ENCODE measurements at regions not wholly inside any gene's neighbourhood (a gene's known extent, or its start where the extent isn't known, plus 50 kb on each side); places are given as distances from the start of the nearest gene placed in this dataset.

DNA sequence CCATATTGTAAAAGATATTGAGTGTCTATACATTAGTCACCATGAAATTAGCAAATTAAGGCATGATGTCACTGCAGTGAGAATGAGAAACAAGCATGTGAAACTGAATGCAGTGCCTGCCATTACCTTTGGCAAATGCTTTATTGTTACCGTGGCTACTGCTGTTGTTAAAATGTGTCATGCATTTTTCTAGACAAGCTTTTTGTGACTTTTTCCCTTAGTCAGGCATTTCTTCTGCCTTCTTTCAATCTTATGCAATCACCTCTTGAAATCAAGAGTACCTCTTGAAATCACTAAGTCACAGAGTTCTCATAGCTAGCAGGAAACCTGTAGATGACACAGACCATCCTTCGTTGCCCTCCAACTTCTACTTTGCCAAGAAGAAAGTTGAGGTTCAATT, 461.7 kb upstream of the TENM4 start:
- no peak for DNase-seq

DNA sequence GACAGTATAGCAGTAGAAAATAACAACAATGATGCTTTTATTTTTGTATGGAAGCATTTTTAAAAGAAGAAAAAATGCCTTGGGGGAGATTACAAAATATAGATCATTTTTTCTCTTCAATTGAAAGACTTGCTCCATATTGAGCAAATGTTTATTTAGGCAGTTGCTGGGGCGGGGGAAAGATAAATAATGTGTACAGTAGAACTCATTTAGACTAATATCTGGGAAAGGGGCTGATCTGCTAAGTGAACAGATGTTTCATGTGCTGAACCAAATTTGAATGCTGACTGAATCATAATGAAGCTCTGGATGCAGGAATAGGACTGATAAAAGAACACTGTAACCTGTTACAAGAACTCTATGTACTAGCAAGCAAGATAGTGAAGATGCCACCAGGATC, 457.1 kb upstream of the TENM4 start:
- DNase-seq = no peak

DNA sequence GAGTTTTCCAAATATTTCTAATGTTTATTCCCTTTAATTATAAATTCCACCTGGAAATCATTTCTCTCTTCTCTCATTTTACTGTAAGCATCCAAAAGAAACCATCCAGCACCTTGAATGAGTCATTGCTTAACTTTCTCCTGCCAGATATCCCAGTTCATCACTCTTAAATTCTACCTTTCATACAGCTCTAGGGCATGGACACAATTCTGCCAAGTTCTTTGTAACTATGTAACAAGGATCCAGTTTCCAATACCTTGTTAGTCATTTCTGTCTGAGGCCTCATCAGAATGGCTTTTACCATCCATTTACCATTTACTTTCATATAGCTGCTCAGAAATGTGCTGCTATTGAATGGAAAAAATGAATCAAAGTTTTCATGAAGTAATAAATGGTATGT, 455.4 kb upstream of the TENM4 start:
- DNase-seq = no peak

DNA sequence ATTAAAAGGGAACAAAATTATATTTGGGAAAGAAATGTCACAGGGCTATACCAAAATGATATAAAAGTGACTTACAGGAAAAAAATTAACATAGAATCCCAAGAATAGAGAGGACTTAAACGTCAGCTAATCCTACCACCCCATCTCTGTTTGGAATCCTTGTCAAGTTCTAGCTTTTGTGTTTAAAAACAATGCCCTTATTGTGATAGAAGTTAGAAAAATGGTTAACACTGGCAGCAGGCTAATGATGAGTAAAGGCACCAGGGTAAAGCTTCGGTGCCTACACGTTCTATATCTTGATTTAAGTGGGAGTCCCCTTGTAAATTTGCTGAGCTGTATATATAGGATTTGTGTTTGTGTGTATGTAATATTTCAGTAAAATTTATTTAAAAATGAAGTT, 453.3 kb upstream of the TENM4 start:
- no peak for DNase-seq

DNA sequence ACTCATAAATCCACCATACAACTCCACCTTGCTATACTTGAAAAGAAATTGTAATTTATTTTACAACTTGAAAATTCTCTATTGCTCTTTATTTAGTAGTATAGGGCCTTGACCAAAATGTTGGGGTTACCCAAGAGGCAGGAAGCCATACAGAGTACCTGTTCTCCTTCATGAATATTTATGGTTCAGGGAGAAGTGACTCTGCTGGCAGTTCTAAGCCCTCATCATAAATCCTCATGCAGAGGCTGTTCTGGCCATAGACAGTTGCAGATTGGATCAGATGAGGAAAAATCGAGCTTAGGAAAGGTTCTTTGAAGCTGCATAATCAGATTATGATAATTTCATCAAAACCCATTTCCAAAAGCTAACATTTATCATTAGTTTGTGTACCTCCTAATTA, 449.4 kb upstream of the TENM4 start:
- no peak for DNase-seq

DNA sequence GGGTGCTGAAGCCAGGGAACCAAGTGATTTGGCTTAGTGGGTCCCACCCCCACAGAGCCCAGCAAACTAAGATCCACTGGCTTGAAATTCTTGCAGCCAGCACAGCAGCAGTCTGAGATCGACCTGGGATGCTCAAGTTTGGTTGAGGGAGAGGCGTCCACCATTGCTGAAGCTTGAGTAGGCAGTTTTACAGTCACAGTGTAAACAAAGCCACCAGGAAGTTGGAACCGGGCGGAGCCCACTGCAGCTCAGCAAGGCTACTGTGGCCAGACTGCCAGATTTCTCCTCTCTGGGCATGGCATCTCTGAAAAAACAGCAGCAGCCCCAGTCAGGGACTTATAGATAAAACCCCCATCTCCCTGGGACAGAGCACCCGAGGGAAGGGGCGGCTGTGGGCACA, 424.1 kb upstream of the TENM4 start:
- DNase-seq = no peak

DNA sequence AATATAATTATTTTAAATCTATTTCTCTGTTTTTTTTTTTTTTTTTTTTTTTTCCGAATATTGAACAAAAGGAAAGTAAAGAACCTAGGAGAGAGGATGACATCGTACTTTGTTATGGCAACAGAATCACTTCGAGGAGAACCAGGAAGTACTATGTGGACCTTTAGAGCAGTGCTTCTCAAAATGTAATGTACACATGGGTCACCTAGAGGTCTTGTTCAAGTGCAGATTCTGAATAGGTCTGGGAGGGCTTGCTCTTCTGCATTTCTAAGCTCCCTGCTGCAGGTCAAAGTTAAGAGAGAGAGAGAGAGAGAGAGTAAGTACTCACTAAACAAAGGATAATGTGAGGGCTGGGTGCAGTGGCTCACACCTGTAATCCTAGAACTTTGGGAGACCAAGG, 419.5 kb upstream of the TENM4 start:
- no peak for DNase-seq

DNA sequence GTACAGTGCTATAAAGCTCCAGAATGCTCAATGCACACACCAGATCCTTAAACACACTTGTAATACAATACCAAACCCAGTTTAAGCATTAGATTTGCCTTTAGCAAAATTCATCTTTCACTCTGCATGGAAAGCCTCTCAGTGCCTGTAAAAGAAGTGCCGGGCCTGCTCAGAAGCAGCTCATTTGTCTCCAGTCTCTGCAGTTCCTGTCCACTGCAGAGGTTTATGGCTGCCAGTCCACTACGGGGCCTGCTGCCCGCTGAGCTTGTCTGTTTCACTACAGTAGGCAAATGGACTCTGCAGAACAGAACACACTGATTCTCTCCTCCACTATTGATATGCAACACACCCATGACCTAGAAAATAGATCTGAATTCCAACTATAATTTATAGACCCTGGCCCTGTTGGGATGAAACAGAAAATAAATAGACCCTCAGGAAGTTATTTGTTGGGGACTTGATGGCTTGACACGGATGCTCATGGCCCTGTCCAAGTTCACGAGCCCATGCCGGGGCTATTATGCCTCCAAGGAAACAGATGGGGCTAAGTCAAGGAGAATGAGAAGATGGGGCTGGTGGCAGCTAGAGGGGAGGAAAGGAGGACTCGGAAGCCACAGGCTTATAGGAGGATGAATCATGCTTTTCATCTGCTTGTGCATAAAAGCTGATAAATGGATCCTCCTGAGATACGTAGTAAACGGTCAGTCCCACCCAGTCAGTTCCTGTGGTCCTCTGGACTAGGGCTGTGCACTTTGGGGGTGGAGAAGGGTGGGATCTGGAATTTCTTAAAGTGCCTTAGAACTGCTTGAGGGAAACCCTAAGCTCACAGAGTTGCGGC, 416.8 kb upstream of the TENM4 start:
- peak; percentile 21 for DNase-seq

DNA sequence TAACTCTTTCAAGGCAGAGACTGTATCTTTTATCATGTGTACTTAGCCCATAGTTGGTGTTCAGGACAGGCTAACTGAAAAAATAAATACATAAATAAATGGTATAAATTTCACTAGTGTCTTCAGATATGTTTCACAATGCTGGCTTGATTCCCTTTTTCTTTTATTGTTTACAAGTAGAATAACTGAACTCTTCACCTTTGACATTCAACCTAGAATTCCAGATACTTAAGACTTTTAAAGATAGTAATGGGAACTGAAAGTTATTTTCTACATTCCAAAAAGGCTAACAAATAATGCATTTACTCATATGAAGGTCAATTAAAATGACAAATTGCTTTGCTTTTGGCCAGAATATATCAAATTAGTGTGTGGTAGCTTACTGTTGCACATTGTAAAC, 411.3 kb upstream of the TENM4 start:
- DNase-seq = no peak

DNA sequence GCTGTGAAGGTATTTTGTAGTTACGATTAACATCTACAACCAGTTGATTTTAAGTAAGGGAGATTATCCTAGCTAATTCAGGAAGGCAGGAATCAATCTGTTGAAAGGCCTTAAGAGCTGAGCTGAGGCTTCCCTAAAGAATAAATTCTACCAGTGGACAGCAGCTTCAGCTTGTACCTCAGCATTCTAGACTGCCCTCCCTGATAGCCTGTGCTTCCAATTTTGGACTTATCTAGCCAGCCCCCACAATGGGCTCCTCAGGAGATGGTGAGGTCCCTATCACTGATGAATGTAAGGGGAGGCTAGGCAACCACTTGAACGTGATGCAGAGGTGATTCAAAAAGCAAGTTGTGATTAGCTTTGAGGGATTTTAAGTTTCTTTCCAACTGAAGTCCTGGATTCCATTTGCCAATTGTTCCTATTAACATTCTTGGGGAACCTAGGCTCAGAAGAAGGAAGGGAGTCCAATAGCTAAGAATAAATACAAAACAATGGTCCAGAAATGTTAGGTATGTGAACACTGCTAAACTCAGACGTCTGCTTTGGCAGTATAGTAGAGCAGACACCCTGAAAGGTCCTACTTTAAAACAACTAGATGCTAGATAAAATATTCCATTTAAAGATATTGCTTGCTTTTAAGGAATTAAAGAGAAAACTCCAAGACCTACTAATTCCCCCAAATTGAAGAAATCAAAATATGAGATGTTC, 404.3 kb upstream of the TENM4 start:
- DNase-seq = no peak

DNA sequence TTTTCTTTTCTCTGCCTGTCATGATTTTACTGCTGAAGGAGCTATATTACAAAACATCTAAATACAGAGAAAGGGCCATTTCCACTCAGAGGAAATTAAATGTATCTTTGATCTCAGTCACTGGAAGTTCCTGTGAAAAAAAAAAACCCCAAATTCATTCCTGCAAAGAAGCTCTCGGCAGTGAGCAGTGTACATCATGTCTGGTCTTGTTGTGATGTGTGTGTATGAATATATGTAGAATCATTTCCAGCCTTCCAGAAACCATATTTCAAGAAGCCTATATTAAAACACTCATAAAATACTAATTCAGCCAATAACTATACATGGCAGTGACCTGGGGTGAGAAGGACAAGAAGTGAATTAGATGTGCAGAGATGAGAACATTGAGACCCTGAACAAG, 393.2 kb upstream of the TENM4 start:
- no peak for DNase-seq

DNA sequence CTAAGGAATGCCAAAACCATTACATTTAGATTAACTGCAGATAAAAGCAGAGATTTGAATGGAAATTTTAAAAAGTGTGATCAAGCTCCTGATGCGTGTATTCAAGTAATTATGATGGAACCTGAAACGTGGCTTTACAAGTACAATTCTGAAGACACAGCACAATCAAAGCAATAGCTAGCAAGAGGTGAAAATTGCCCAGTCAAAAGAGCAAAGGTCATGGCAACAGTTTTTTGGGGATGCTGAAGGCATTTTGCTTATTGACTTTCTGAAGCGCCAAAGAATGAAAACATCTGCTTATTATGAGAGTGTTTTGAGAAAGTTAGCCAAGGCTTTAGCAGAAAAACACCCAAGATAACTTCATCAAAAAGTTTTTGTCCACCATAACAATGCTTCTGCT, 389.6 kb upstream of the TENM4 start:
- DNase-seq = peak; percentile 9

DNA sequence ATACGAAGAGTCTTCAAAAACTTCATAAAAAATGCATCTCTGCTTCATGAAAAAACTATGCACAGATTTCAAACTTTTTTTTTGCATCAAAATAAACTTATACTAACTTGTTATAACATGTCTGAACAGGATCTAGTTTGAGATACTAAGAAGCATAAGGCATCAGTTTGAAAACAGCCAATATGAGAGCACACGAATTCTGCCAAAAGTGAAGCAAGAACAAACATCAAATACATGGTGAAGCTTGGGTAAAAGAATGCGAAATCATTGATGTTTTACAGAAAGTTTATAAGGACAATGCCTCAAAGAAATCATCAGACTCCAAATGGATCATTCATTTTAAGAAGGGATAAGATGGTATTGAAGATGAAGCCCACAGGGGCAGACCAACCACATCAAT, 389.1 kb upstream of the TENM4 start:
- no peak for DNase-seq

DNA sequence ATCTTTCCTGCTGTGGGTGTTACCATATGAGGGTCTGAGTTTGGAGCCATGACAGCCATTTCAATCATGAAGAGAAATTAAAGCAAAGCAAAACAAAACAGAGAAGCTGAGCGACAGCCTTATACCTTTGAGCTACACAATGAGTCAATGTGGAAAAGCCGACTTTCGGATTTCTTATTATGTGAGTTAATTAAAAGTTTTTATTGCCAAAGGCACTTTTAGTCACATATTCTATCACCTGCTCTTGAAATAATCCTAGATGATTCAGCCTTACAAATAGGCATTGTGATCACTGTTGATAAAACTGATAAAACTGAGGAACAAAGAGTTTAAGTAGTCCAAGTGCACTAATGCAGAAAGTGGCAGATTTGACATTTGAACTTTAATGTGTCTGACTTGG, 381.9 kb upstream of the TENM4 start:
- DNase-seq = no peak

DNA sequence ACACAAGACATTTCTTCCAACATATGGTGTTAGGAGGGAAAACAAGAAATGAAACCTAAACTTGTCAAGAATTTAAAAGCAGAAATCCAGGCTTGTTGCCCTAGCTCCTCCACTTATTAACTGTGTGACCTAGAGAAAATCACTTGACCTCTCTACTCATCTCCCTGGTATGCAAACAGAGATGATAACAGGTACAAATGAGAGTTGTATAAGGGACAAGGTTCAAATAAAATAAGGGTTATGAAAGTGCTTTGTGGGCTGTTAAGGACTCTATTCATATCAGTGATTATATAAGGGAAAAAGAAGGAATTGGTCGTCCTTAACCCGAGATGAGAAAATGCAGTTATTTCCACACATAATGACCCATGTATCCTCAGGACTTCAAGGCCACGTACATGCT, 372.7 kb upstream of the TENM4 start:
- DNase-seq = no peak

DNA sequence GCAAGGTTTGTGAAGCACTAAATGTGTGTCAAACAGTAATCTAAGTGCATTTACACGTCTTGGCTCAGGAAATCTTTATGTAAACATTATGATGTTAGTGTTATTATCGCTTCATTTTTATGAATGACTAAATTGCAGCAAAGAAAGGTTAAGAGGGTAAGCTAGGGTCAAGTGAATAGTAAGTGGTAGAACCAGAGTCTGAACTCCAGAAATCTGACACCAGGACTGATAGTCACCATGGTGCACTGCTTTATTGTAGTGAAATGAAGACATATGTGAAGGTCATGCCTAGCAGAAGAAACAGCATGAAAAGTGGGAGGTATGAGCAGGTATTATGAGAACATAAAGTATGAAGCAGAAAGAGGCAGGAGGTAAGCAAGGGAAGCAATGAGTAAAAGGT, 368.7 kb upstream of the TENM4 start:
- no peak for DNase-seq

DNA sequence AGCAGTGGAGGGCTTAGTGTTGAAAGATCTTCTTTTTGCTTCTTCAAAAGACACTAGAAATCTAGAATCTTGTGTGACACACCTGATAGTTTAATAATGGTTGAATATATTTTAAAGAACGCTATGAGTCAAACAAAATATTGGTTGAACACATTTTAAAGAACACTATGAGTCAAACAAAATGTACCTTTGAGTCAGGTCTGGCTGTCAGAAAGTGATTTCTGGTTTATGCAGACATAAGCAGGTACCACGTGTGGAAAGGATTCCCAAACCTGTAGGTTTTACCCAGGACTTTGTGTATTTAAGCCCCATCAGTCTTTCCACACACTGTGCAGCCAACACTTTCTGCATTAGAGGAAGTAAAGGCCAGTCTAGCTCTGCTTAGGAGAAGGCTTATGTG, 366.7 kb upstream of the TENM4 start:
- DNase-seq = no peak

DNA sequence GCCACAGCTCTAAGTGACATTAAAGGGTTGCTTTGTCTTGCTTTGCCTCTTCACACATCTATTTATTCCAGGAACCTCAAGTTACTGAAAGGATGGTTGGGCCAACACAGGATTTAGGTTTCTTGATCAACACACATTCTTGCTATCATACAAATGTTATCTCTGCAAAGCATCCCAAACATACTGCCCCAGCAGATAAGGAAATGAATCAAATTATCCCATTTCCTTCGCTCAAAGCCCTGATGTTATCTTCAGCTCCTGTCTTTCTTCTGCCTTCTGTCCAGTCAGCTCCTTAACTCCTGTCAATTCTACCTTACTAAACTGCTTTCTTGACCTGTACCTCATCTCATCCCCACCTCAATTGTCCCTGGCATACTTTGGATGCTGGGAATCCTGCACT, 355.9 kb upstream of the TENM4 start:
- DNase-seq = no peak

DNA sequence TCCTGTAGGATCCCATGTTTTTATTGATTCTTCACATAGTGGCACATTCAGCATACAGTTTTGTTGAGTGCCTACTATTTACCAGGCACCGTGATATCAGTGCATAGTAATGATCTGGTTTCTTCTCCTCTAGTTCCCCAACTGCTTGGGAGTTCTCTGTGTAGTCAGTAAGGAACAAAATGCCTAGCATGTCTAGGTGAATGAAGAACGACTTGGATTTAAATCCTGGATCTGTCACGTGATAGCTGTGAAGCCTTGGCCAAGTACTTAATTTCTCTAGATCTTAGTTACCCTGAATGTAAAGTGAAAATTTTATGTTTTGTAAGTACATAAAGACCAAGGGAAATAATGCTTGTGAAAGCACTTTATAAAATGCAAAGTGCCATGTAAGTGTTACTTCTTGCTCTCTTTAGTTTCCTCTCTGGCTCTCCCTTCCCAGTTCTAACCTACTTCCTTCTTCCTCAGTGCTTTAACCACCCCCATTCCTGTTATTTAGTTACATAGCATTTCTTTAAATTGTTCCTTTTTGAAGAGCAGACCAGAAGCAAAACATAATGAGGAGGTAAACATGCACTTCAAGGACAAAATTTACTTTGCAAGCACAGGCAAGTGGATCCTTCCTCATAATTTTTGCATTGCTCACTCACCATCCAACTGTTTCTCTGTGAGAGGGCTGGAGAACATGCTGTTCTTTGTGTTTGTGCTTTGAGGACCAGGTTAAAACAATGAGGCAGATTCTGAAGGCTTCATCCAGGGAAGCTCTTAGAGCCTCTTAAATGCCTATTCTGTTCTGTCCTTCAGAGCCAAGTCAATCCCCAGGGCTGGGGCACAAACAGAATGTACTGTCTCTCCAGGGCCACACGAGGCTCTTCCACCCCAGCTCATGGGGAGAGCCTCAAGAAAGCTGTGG, 353.9 kb upstream of the TENM4 start:
- no peak for DNase-seq

DNA sequence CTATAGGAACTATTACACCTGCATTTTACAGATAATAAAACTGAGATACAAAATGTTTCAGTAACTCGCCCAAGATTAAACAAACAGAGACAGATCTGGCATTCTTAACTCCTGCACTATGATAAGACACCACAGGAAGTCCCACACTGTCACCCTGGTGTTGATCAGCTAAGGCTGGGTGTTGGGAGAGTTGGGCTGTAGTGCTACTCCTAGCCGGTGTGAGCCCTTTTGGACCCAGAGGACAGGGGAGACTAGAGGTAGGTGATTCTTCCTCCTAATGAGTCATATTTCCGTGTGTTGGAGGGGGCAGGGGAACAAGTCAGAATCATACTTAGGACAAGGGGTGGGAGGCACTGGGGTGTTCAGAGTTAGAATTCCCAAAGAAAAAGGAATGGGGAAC, 353.2 kb upstream of the TENM4 start:
- no peak for DNase-seq

DNA sequence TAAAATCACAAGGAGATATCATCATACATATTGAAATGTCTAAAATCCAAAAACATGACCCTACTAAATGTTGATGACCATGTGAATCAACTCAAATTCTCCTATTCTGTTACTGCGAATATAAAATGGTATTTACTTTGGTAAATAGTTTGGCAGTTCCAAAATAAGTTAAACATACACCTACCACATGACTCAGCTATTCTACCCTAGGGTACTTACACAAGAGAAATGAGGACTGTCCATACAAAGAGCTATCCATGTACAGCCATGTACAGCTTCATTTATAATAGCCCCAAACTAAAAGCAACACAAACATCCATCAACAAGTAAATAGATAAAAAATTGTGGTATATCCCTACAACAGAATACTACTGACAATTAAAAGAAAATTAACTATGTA, 346.1 kb upstream of the TENM4 start:
- DNase-seq = no peak

DNA sequence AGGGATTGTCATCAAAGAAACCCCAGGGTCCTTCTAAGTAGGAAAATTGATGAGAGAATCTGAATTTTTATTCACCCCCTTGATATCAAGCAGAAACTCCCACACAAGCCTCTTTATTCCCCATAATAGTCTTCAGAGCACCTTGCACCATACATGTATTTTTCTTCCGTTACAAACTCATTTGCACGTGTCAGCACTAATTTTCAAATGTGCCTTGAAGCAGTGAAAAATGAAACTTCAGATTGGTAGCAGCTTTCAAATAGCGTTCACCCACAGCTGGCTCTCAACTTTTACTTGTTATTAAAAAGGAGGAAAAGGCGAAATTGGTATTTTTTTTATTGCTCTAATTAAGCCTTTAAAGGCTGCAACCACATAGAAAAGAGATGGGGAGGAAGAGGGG, 343.0 kb upstream of the TENM4 start:
- DNase-seq = peak; percentile 19

DNA sequence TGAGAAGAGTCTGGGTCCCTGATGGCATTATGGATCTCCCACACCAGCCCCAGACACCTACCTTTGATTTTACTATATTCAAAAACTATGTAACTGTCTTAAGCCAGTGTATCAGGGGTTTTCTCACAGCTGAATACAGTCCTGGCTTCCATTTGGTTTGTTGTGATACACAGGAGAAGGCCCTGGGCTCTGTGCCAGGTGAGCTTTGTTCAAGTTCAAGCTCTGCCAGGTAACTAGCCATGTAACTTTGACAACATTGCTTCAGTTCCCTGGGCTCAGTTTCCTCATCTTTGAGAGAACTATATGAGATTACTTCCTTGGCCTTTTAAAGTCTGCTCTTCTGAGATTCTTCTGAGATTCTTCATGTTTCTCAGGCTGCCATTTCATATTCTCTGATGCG, 327.5 kb upstream of the TENM4 start:
- DNase-seq = no peak

Measured in retina (tissue), 1 donor.